HEK293T (cell line): ENCODE measurements at regions not wholly inside any gene's neighbourhood (a gene's known extent, or its start where the extent isn't known, plus 50 kb on each side); places are given as distances from the start of the nearest gene placed in this dataset.

Source experiments
- ARNT ChIP-seq: fragments of 450-650 bp; IDR thresholded peaks from 2 replicates; pipeline ENCODE4 v1.6.1; 2017; ENCODE audit warnings: mild to moderate bottlenecking
- ELF4 ChIP-seq: fragments of 450-650 bp; IDR thresholded peaks from 2 replicates; pipeline ENCODE4 v1.6.1; 2017; ENCODE audit warnings: antibody characterized with exemption
- FOXA1 ChIP-seq: fragments of 450-650 bp; IDR thresholded peaks from 2 replicates; pipeline ENCODE4 v1.6.1; 2016; ENCODE audit warnings: mild to moderate bottlenecking
- HDGF ChIP-seq: fragments of 450-650 bp; IDR thresholded peaks from 2 replicates; pipeline ENCODE4 v1.6.1; 2017; ENCODE audit warnings: antibody characterized with exemption, borderline replicate concordance
- SP1 ChIP-seq: fragments of 450-650 bp; IDR thresholded peaks from 2 replicates; pipeline ENCODE4 v1.6.1; 2017
- SUZ12 ChIP-seq: fragments of 450-650 bp; IDR thresholded peaks from 2 replicates; pipeline ENCODE4 v1.6.1; 2016; ENCODE audit warnings: mild to moderate bottlenecking
- ZNF384 ChIP-seq: fragments of 450-650 bp; IDR thresholded peaks from 2 replicates; pipeline ENCODE4 v1.6.1; 2016

DNA sequence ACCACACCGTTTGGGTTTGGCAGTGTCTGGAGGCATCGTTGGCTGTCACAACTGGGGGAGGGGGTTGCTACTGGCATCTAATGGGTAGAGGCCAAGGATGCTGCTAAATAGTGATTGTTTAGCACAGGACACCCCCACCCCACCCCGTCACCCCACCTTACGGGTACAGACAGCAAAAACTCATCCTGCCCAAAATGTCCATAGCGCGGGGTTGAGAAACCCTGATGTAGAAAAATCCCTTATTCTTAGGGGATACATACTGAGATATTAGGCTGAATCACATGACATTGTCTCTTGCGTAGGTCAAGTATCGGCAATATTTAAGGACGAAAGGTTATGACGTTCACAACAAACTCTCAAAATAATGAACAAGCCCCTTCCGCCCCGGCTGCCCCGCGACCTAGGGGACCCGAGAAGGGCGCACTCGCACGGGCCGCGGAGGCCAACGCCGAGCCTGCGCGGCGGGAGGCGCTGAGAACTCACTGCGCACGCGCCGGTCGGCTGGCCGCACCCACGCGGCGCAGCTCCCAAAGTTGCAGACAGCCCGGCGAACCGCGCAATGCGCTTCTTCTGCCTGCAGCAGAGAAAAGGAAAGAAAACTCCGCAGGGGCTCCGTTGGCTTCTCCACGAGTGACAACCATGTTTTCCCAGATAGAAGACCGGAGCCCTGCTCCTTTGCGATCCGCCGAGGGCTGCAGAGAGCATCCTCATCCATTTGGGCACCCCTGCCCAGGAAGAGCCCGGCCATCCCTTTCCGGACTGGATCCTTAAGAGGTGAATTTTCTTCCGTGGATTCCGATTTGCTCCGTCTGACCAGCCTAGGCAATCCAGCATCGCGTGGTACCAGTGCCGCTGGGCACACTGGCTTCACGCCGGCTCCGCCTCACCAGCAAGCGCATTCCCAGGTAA, 136.8 kb upstream of the CCDC54 start:
- TF ChIP-seq SP1 (no peak), ARNT (no peak), SUZ12 (no peak), ELF4 (no peak), HDGF (no peak), FOXA1 (no peak), ZNF384 (no peak)
